Stomach (tissue), 4 donors: ENCODE measurements at regions not wholly inside any gene's neighbourhood (a gene's known extent, or its start where the extent isn't known, plus 50 kb on each side); places are given as distances from the start of the nearest gene placed in this dataset.

Experiments used
- EP300 ChIP-seq: sonication (generic); formaldehyde crosslinking; IDR thresholded peaks from one replicate; pipeline ENCODE4 v1.6.1; 2017; ENCODE audit warnings: antibody characterized with exemption
- TF ChIP-seq, protein P1 (sequence below), 7 experiments: fragments of 450-650 bp in 4 of 7; fragments of 200-600 bp in 3 of 7; sonication (generic) in 3 of 7; IDR thresholded peaks; one replicate each; pipeline ENCODE4 v1.5.1; 2016 to 2019; ENCODE audit warnings: antibody characterized with exemption in 7 of 7, control low read depth in 2 of 7, mild to moderate bottlenecking in 1 of 7

DNA sequence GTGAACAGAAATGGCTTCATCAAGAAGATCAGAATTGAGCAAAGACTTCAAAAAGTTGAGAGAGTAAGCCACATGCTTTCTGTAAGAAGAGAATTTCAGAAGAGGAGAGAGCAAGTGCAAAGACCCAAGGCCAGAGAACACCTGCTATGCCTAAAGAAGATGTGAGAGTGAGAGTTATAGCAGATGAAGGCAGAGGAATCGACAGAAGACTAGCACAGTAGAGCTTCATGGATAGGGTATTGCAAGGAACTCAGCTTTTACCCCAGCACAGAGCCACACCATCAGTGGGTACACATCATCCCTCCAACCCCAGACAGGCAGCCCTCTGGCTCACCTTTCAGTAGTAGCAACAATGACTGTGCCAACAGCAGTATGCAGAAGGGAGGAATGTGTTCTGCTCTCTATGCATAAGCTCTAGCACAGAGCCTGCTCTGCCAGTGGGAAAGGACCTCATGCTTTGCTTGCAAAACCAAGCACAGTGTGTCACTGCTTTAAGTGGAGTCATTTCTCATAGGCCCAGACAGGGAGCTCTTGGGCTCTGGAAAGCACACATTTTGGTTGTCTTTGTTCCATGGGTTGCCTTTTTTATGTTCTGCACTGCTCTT lies 318.6 kb downstream of the NAF1 start:
- TF ChIP-seq EP300, result no peak
- TF ChIP-seq, protein P1, sequence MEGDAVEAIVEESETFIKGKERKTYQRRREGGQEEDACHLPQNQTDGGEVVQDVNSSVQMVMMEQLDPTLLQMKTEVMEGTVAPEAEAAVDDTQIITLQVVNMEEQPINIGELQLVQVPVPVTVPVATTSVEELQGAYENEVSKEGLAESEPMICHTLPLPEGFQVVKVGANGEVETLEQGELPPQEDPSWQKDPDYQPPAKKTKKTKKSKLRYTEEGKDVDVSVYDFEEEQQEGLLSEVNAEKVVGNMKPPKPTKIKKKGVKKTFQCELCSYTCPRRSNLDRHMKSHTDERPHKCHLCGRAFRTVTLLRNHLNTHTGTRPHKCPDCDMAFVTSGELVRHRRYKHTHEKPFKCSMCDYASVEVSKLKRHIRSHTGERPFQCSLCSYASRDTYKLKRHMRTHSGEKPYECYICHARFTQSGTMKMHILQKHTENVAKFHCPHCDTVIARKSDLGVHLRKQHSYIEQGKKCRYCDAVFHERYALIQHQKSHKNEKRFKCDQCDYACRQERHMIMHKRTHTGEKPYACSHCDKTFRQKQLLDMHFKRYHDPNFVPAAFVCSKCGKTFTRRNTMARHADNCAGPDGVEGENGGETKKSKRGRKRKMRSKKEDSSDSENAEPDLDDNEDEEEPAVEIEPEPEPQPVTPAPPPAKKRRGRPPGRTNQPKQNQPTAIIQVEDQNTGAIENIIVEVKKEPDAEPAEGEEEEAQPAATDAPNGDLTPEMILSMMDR (IDR thresholded peaks at IDR 0.05), result no peak
